Tibial nerve (tissue), 4 donors: ENCODE measurements at regions not wholly inside any gene's neighbourhood (a gene's known extent, or its start where the extent isn't known, plus 50 kb on each side); places are given as distances from the start of the nearest gene placed in this dataset.

ENCODE experiments used
- DNase-seq, 2 donors: peaks; one replicate each; pipeline ENCODE4 v3.0.0-alpha.2; 2019; ENCODE audit warnings: low spot score in 2 of 2
- H3K27ac ChIP-seq, 4 donors: fragments of 200-600 bp; sonication (generic) in 3 of 4; one replicate each; pipeline ENCODE4 v1.5.1; 2017 to 2019; ENCODE audit warnings: mild to moderate bottlenecking in 1 of 4
- H3K27me3 ChIP-seq, 2 donors: fragments of 200-600 bp; sonication (generic) in 1 of 2; one replicate each; pipeline versions ENCODE4 v1.5.1 to v1.6.0; 2017 to 2019
- H3K36me3 ChIP-seq, 3 donors: fragments of 200-600 bp; sonication (generic); one replicate each; pipeline ENCODE4 v1.5.1; 2018 to 2019
- H3K4me1 ChIP-seq, 4 donors: fragments of 200-600 bp; sonication (generic) in 3 of 4; one replicate each; pipeline ENCODE4 v1.5.1; 2017 to 2019
- H3K4me3 ChIP-seq, 4 donors: fragments of 200-600 bp; sonication (generic) in 3 of 4; one replicate each; pipeline ENCODE4 v1.5.1; 2017 to 2019; ENCODE audit warnings: mild to moderate bottlenecking in 1 of 4, moderate library complexity in 1 of 4
- H3K9me3 ChIP-seq, 4 donors: fragments of 200-600 bp; sonication (generic) in 3 of 4; one replicate each; pipeline ENCODE4 v1.5.1; 2017 to 2019
- CTCF ChIP-seq, 5 experiments: fragments of 200-600 bp in 3 of 5; fragments of 450-650 bp in 2 of 5; sonication (generic) in 3 of 5; IDR thresholded peaks; one replicate each; pipeline ENCODE4 v1.5.1; 2016 to 2019; ENCODE audit warnings: antibody characterized with exemption in 5 of 5, mild to moderate bottlenecking in 3 of 5, moderate library complexity in 2 of 5
- EP300 ChIP-seq, 2 donors: sonication (generic); formaldehyde crosslinking; IDR thresholded peaks; one replicate each; pipeline ENCODE4 v1.6.1; 2017; ENCODE audit warnings: antibody characterized with exemption in 2 of 2, mild to moderate bottlenecking in 1 of 2
- POLR2A ChIP-seq, 2 donors: fragments of 450-650 bp; IDR thresholded peaks; one replicate each; pipeline ENCODE4 v1.6.1; 2017; ENCODE audit warnings: antibody characterized with exemption in 2 of 2, mild to moderate bottlenecking in 2 of 2, moderate library complexity in 2 of 2
- WGBS, 2 donors: methylation state at CpG; one replicate each; pipeline ENCODE4 v1.1.5; 2018; 5-methylcytosine and 5-hydroxymethylcytosine counted together

- H3K9me3 ChIP-seq, result no peaks in the 10 kb centered on the region
- H3K27ac ChIP-seq, result no peak overlapping the region
- no peak overlapping the region for H3K4me3 ChIP-seq
- WGBS, 2 donors, result 61 to 76% methylated on average over 11 of the region's 11 CpGs
- H3K4me1 ChIP-seq, result no peaks in the 10 kb centered on the region
- H3K36me3 ChIP-seq, result no peaks in the 10 kb centered on the region
- TF ChIP-seq EP300 (IDR thresholded peaks at IDR 0.05) (no peak), CTCF (IDR thresholded peaks at IDR 0.05) (no peak), POLR2A (IDR thresholded peaks at IDR 0.05) (no peak)
- H3K27me3 ChIP-seq, result no peaks in the 10 kb centered on the region
- no peak for DNase-seq
Observed at GRCh38 chr20:60453388-60454246, 495.4 kb downstream of the CDH26 start.

GRCh38 chr20:60454491-60454890 lies 496.3 kb downstream of the CDH26 start:
- 89 to 94% methylated on average over 8 of the region's 8 CpGs for WGBS, 2 donors
- DNase-seq, result no peak
- H3K9me3 ChIP-seq, result no peaks in the 10 kb centered on the region
- no peak for TF ChIP-seq CTCF (IDR thresholded peaks at IDR 0.05)
- TF ChIP-seq POLR2A (IDR thresholded peaks at IDR 0.05), result no peak
- TF ChIP-seq EP300 (IDR thresholded peaks at IDR 0.05), result no peak
- H3K4me3 ChIP-seq, result no peak overlapping the region
- H3K27me3 ChIP-seq, result no peaks in the 10 kb centered on the region
- no peaks in the 10 kb centered on the region for H3K4me1 ChIP-seq
- no peak overlapping the region for H3K27ac ChIP-seq
- H3K36me3 ChIP-seq, result no peaks in the 10 kb centered on the region

- Histone ChIP-seq H3K27ac (no peak overlapping the region), H3K9me3 (no peaks in the 10 kb centered on the region), H3K27me3 (no peaks in the 10 kb centered on the region), H3K4me3 (no peak overlapping the region), H3K4me1 (no peaks in the 10 kb centered on the region), H3K36me3 (no peaks in the 10 kb centered on the region)
- WGBS, 2 donors, result 45 to 47% methylated on average over 8 of the region's 8 CpGs
- TF ChIP-seq EP300 (IDR thresholded peaks at IDR 0.05) (no peak), CTCF (IDR thresholded peaks at IDR 0.05) (no peak), POLR2A (IDR thresholded peaks at IDR 0.05) (no peak)
- DNase-seq, result no peak
Observed at GRCh38 chr20:60455272-60455671, 497.0 kb downstream of the CDH26 start.

GRCh38 chr20:60459212-60459611 lies 501.0 kb downstream of the CDH26 start:
- Histone ChIP-seq H3K4me1 (no peaks in the 10 kb centered on the region), H3K36me3 (no peaks in the 10 kb centered on the region), H3K27me3 (no peaks in the 10 kb centered on the region), H3K4me3 (no peak overlapping the region), H3K27ac (no peak overlapping the region), H3K9me3 (peaks cover 0 to 2% (median 0%) of the 10 kb centered on the region in 4 donors)
- TF ChIP-seq CTCF (IDR thresholded peaks at IDR 0.05) (no peak), EP300 (IDR thresholded peaks at IDR 0.05) (no peak), POLR2A (IDR thresholded peaks at IDR 0.05) (no peak)
- 77 to 87% methylated on average over 3 of the region's 3 CpGs for WGBS, 2 donors
- DNase-seq, result no peak

- DNase-seq, result no peak
- 92 to 95% methylated on average over 2 of the region's 2 CpGs for whole genome bisulfite sequencing, 2 donors
- Histone ChIP-seq H3K27ac (no peak overlapping the region), H3K9me3 (peaks cover 0 to 2% (median 0%) of the 10 kb centered on the region in 4 donors), H3K36me3 (no peaks in the 10 kb centered on the region), H3K27me3 (no peaks in the 10 kb centered on the region), H3K4me3 (no peak overlapping the region), H3K4me1 (peaks cover 0 to 5% (median 0%) of the 10 kb centered on the region in 4 donors)
- TF ChIP-seq CTCF (IDR thresholded peaks at IDR 0.05) (no peak), EP300 (IDR thresholded peaks at IDR 0.05) (no peak), POLR2A (IDR thresholded peaks at IDR 0.05) (no peak)
Observed at GRCh38 chr20:60461993-60462392, 503.8 kb downstream of the CDH26 start.
